Gastrocnemius medialis (tissue), 4 donors: ENCODE measurements at regions not wholly inside any gene's neighbourhood (a gene's known extent, or its start where the extent isn't known, plus 50 kb on each side); places are given as distances from the start of the nearest gene placed in this dataset.

Source experiments
- POLR2A ChIP-seq, 2 donors: fragments of 450-650 bp; IDR thresholded peaks; one replicate each; pipeline ENCODE4 v1.6.1; 2017; ENCODE audit warnings: antibody characterized with exemption in 2 of 2, mild to moderate bottlenecking in 2 of 2, moderate library complexity in 2 of 2
- TF ChIP-seq, protein P1 (sequence below), 5 experiments: fragments of 450-650 bp in 3 of 5; fragments of 200-600 bp in 2 of 5; sonication (generic) in 2 of 5; IDR thresholded peaks in 4 of 5; conservative IDR thresholded peaks in 1 of 5; 1 replicate in 4 of 5; 2 replicates in 1 of 5; pipeline ENCODE4 v1.5.1; 2016 to 2019; ENCODE audit warnings: antibody characterized with exemption in 5 of 5, mild to moderate bottlenecking in 3 of 5, moderate library complexity in 3 of 5

DNA sequence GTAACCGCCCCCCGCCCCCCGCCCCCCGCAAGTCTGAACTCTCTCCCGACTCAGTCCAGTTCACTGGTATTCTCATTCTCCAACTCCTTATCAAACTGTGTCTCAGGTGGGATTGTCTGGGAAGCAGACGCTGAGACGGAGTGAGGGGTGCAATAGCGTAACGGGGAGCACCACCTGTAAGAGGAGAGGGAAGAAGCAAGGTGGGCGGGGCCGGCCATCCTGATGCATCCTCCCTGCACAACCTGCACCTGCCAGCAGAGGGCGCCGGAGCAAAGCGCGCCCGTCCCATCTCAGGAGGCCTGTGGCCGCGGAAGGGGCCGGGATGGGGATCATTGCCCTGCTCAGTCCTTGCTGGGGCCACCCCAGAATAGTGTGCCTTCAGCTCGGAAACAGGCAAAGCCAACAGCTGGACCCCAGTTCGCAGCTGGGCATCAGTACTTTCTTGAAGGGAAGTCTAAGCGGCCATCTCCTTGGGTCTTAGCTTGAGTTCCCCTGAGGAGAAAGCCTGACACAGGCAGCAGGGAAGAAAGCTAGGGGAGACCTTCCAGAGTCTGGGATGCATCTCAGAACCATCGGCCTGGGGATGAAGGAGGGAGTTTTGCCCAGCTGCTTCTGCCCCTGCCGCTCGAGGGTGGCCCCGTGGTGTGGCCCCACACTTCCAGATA, 208.0 kb downstream of the TFCP2L1 start:
- TF ChIP-seq, protein P1, sequence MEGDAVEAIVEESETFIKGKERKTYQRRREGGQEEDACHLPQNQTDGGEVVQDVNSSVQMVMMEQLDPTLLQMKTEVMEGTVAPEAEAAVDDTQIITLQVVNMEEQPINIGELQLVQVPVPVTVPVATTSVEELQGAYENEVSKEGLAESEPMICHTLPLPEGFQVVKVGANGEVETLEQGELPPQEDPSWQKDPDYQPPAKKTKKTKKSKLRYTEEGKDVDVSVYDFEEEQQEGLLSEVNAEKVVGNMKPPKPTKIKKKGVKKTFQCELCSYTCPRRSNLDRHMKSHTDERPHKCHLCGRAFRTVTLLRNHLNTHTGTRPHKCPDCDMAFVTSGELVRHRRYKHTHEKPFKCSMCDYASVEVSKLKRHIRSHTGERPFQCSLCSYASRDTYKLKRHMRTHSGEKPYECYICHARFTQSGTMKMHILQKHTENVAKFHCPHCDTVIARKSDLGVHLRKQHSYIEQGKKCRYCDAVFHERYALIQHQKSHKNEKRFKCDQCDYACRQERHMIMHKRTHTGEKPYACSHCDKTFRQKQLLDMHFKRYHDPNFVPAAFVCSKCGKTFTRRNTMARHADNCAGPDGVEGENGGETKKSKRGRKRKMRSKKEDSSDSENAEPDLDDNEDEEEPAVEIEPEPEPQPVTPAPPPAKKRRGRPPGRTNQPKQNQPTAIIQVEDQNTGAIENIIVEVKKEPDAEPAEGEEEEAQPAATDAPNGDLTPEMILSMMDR (IDR thresholded peaks at IDR 0.05 in 4 of 5, conservative IDR thresholded peaks at IDR 0.05 in 1 of 5): peak; percentile 64 to 94 (median 86)
- TF ChIP-seq POLR2A (IDR thresholded peaks at IDR 0.05): no peak
